COLO668 (cell line): ENCODE measurements at regions not wholly inside any gene's neighbourhood (a gene's known extent, or its start where the extent isn't known, plus 50 kb on each side); places are given as distances from the start of the nearest gene placed in this dataset.

Experiments
- DNase-seq: peaks from one replicate; lab custom pipeline; 2025; ENCODE audit not compliant: unreplicated experiment; lab: John Stamatoyannopoulos, UW

GRCh38 chr14:22079766-22080165 lies 406.1 kb upstream of the OR4E1 start:
- no peak for DNase-seq

GRCh38 chr14:22073801-22074200 lies 400.2 kb upstream of the OR4E1 start:
- DNase-seq: no peak

DNA sequence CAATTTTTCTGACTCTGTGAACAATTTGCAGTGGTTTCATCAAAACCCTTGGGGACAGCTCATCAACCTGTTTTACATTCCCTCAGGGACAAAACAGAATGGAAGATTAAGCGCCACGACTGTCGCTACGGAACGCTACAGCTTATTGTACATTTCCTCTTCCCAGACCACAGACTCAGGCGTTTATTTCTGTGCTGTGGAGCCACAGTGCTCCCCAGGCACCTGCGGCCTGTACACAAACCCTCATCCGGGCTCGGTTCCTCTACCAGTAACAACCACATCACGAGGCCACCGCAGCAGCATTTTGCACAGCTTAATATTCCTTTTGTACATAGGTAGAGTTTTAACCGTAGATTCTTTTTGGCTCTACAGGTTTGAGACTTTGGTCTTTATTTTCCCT lies 397.4 kb upstream of the OR4E1 start:
- DNase-seq: no peak

DNA sequence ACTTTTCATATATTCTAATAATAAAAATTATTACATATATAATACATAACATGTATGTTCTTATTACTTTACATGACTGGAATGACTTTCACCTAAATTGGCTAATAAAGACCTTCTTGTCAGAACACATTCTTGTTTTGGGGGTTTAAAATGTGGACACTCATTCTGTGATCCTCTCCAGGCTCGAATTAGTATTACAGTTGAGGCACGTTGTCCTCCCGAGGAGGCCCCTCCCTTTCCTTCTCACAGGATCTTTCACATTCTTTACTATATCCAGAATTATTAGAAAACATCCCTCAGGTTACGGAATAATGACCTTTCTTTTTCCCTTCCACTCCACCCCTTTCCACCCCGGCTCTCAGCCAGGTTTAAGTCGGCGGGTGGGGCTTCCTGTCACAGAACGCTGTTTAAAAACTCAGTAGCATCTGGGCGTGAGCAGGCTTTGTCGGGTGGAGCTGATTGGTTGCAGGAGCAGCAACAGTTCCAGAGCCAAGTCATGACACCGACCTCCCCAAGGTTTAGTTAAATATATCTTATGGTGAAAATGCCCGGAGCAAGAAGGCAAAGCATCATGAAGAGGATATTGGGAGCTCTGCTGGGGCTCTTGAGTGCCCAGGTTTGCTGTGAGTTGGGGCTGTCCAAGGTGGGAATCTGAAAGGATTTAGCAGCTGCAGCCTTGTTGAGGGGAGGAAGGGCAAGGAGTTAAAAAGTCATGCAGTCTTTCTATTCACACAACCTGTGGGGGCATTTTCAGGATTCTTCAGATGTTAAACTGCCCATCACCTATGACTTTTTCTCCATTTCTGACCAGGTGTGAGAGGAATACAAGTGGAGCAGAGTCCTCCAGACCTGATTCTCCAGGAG lies 396.7 kb upstream of the OR4E1 start:
- no peak for DNase-seq

DNA sequence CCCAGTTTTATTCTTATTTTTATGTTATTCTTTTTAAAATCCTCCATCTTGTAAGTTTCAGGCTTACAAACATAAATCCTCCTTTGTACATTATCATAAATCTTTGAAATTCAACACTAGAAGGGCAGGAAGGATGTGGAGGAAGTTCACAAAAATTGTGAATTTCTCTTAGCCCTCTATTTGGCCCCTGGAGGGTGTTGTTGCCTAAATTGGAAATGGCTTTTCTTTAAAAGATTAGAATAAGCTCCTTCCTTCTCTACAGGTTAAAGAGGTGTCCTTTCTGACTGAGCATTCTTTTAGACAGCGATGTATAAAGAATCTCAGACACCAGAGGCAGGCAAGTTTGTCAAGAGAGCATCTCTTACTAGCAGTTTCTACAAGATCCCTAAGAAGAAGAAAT lies 391.7 kb upstream of the OR4E1 start:
- DNase-seq: no peak

DNA sequence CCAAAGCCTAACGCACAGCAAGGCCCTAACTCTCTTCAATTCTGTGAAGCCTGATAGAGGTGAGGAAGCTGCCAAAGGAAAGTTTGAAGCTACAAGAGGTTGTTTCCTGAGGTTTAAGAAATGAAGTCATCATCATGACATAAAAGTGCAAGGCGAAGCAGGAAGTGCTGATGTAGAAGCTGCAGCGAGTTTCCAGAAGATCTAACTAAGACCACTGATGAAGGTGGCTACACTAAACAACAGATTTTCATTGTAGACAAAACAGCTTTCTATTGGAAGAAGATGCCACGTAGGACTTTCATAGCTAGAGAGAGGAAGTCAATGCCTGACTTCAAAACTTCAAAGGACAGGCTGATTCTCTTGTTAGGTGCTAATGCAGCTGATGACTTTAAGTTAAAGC lies 385.6 kb upstream of the OR4E1 start:
- DNase-seq: no peak

DNA sequence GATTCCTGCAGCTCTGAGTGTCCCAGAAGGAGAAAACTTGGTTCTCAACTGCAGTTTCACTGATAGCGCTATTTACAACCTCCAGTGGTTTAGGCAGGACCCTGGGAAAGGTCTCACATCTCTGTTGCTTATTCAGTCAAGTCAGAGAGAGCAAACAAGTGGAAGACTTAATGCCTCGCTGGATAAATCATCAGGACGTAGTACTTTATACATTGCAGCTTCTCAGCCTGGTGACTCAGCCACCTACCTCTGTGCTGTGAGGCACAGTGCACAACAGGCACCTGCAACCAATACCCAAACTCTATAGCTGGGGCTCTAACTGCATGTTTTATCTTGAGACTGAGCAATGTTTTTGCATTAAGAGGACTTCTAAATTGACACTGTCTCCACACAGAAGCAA lies 379.2 kb upstream of the OR4E1 start:
- no peak for DNase-seq

GRCh38 chr14:22047115-22047514 lies 373.5 kb upstream of the OR4E1 start:
- DNase-seq: no peak

- no peak for DNase-seq
Observed at GRCh38 chr14:22046063-22046462, 372.4 kb upstream of the OR4E1 start.

GRCh38 chr14:22044193-22044592 lies 370.6 kb upstream of the OR4E1 start:
- DNase-seq: no peak

- no peak for DNase-seq
Observed at GRCh38 chr14:22040781-22041125, 367.1 kb upstream of the OR4E1 start.

DNA sequence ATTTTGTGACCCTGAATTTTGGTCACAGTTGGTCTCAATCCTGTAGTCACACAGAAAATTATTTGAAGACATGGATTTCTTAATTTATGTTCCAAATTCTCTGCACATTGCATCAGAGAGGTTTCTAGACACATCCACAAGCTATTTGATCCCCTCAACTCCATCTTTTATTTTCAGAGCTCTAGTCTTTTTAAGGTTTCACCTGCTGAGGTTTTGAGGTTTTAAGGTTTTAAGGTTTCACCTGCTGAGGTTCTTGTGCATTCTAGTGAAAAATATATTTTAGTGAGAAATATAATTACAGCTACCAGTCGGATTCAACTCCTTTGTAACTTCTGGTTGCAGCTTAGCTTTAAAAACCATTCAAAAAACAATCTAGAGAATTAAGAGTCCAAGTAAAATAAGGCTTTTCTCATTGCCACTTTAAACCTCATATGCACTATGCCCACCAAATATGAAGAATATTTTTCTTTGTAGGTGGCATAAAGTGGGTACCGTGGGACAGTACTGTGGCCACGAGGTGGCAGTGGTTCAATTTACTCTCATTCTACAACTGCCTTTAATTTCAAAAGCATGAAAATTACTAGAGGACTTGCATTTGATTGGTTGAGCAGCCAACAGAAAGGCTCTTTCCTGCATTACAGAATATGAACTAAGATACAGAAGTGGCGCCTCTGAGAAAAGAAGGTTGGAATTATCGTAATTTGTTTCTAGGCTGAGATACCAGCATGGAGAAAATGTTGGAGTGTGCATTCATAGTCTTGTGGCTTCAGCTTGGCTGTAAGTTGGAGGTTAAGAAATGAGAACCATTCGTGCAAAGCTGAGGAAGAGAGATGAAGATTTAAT lies 366.5 kb upstream of the OR4E1 start:
- DNase-seq: no peak

DNA sequence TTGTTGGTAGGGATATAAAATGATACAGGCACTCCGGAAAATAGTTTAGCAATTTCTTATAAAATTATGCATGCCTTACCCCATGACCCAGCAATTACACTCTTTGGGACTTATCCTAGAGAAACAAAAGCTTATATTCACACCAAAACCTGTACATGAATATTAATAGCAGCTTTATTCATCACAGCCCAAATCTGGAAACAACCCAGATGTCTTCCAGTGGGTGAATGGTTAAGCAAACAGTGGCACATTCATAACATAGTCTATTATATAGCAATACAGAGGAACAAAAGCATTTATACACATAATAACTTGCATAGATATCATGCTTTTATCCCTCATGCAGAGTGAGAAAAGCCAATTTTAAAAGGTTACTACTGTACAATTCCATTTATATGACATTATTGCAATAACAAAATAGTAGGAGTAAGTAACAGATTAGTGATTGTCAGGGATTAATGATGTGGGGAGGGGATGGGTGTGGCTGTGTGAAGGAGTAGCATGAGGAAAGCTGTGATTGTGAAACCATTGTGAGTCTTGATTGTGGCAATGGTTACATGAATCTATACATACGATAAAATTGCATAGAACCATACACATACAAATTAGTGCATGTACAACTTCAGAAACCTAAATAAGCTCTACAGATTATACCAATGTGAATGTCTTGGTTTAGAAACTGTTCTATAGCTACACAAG lies 363.1 kb upstream of the OR4E1 start:
- no peak for DNase-seq

GRCh38 chr14:22026527-22026926 lies 352.9 kb upstream of the OR4E1 start:
- no peak for DNase-seq

DNA sequence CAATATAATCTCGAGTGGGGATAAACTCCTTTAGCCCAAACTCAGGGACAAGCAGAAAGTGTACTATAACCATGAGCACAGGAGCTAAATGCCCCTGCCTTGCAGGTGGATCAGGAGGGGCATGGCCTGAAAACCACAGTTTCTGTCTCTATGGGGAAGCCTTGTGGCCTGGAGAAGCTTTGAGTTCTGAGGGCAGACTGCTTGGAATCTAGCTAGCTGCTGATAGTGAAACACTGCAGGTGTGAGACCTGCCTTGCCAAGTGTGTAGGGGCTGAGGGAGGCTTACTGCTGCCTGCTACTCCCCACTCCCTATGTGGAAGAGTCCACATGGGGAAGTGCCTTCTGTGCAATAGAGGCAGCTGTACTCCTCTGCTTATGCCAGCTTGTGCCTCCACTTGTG lies 352.3 kb upstream of the OR4E1 start:
- DNase-seq: no peak

DNA sequence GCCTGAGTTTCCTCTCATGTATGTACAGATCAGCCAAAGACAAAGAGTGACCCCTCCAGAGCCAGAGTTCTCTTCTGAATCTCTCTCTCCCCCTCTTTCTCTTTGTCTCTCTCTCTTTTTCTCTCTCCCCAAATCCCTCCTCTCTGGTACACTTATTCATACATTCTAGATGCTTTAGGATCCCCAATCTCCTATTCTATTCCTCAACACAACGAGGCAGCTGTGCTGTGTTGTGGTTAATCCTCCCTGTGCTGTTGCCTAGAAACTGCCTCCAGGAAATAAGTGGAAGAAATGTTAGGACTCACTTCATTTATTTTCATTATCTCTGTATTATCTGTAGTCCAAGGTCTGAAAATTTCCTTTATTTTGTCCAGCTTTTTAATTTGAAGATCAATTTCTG lies 350.5 kb upstream of the OR4E1 start:
- DNase-seq: no peak

DNA sequence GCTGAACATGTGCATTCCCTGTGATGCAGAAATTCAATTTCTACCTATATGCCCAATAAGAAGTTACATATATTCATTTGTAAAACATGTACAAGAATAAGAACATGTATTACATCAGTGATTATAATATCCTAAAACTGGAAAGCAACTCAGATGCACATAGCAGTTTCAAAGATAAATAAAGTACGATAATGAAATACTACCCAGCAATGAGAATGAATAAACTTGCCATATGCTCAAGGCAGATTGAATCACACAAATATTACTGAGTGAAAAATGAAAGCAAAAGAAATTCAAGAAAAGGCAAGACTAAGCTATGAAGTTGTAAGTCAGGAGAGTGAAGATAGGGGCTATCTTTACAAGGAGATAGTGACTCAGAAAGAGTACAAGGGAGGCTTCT lies 345.3 kb upstream of the OR4E1 start:
- DNase-seq: no peak

GRCh38 chr14:22012452-22012851 lies 338.8 kb upstream of the OR4E1 start:
- no peak for DNase-seq

DNA sequence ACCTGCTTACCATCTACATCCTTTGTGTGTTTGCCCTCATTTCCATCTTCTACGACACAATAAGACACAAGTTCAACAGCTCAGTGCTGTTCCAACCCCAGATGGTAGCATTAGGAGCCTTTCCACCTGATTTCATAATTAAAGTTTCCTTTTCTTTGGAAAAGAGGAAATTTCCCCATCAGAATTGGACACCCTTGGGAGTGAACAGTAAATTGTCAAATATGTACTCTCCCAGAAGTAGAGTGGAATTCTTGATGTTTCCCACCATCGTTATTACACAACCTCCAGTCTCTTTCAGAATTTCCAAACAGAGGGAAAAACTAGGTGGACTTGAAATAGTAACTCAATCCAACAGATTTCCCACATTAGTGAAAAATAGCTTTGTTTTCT lies 337.6 kb upstream of the OR4E1 start:
- DNase-seq: no peak

GRCh38 chr14:22010545-22011252 lies 337.1 kb upstream of the OR4E1 start:
- DNase-seq: no peak

DNA sequence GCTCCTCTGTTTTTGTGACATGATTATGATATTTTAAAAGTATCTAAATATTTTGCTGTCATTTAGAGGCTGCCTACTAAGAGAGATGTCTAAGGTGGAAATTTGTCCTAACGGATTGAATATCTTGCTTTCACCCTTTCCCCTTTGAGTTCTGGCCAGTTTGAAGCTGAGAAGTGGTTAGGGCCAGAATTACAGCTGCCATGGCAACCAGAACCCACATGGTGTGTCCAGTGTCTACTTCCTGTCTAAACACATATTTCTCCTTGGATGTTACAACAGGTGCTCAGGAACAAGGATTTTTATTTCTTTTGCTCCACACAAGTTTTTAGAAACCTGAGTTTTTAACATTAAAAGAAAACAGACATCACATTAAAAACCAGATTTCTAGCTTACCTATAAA lies 335.1 kb upstream of the OR4E1 start:
- DNase-seq: no peak
